OCI-LY7 (cell line): ENCODE measurements at regions not wholly inside any gene's neighbourhood (a gene's known extent, or its start where the extent isn't known, plus 50 kb on each side); places are given as distances from the start of the nearest gene placed in this dataset.

ENCODE experiments used
- EZH2phosphoT487 ChIP-seq: fragments of 200-600 bp; sonication (generic); IDR thresholded peaks from 2 replicates; pipeline ENCODE4 v1.6.1; 2018; ENCODE audit warnings: low read depth, borderline replicate concordance, mild to moderate bottlenecking, mixed run types, antibody characterized with exemption, low read length, moderate library complexity, mixed read lengths
- TF ChIP-seq, protein P1 (sequence below): fragments of 200-600 bp; sonication (generic); conservative IDR thresholded peaks from 2 replicates; pipeline ENCODE4 v1.5.1; 2014; ENCODE audit warnings: mild to moderate bottlenecking, antibody characterized with exemption, low read length, moderate library complexity, mixed read lengths

DNA sequence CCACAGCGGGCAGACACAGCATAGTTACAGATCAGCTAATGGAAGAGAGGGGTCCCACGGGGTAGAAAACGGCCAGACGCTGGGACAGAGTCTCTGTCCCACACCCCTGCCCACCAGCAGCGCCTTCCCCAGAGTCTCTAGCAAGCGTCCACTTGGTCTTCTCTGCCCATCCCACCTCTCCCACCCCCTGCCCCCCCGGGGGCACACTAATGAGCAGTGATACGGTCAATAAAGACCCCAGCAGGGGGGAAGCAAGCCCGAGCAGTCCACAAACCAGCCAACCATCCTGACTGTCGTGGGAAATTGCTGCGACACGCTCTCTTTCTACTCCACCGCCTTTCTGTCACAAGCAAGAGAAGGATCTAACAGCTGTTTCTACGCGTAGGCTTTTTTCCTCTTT is 374.7 kb downstream of the NPHP4 start:
- TF ChIP-seq, protein P1, sequence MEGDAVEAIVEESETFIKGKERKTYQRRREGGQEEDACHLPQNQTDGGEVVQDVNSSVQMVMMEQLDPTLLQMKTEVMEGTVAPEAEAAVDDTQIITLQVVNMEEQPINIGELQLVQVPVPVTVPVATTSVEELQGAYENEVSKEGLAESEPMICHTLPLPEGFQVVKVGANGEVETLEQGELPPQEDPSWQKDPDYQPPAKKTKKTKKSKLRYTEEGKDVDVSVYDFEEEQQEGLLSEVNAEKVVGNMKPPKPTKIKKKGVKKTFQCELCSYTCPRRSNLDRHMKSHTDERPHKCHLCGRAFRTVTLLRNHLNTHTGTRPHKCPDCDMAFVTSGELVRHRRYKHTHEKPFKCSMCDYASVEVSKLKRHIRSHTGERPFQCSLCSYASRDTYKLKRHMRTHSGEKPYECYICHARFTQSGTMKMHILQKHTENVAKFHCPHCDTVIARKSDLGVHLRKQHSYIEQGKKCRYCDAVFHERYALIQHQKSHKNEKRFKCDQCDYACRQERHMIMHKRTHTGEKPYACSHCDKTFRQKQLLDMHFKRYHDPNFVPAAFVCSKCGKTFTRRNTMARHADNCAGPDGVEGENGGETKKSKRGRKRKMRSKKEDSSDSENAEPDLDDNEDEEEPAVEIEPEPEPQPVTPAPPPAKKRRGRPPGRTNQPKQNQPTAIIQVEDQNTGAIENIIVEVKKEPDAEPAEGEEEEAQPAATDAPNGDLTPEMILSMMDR = no peak
- TF ChIP-seq EZH2phosphoT487 = no peak
